Tibial artery (tissue), 4 donors: ENCODE measurements at regions not wholly inside any gene's neighbourhood (a gene's known extent, or its start where the extent isn't known, plus 50 kb on each side); places are given as distances from the start of the nearest gene placed in this dataset.

Experiments used
- DNase-seq, 2 donors: peaks; one replicate each; pipeline ENCODE4 v3.0.0-alpha.2; 2019
- H3K27ac ChIP-seq, 2 donors: fragments of 200-600 bp; sonication (generic) in 1 of 2; 1 replicate in 1 of 2; 2 replicates in 1 of 2; pipeline ENCODE4 v1.5.1; 2018 to 2019; ENCODE audit warnings: mild to moderate bottlenecking in 1 of 2
- H3K27me3 ChIP-seq, 2 donors: fragments of 200-600 bp; sonication (generic) in 1 of 2; one replicate each; pipeline versions ENCODE4 v1.5.1 to v1.6.0; 2016 to 2019
- H3K36me3 ChIP-seq, 3 donors: fragments of 200-600 bp; sonication (generic) in 2 of 3; one replicate each; pipeline ENCODE4 v1.5.1; 2016 to 2019; ENCODE audit warnings: mild to moderate bottlenecking in 2 of 3
- H3K4me1 ChIP-seq, 4 donors: fragments of 200-600 bp; sonication (generic) in 2 of 4; 1 replicate in 3 of 4; 2 replicates in 1 of 4; pipeline ENCODE4 v1.5.1; 2016 to 2019
- H3K4me3 ChIP-seq, 2 donors: fragments of 200-600 bp; sonication (generic) in 1 of 2; 1 replicate in 1 of 2; 2 replicates in 1 of 2; pipeline ENCODE4 v1.5.1; 2018 to 2019; ENCODE audit warnings: mild to moderate bottlenecking in 2 of 2
- H3K9me3 ChIP-seq, 3 donors: fragments of 200-600 bp; sonication (generic) in 1 of 3; one replicate each; pipeline ENCODE4 v1.5.1; 2016 to 2019
- CTCF ChIP-seq, 2 experiments: fragments of 200-600 bp in 1 of 2; fragments of 450-650 bp in 1 of 2; IDR thresholded peaks; one replicate each; pipeline ENCODE4 v1.5.1; 2017 to 2019; ENCODE audit warnings: antibody characterized with exemption in 2 of 2, mild to moderate bottlenecking in 1 of 2, moderate library complexity in 1 of 2
- intact Hi-C: fragments of 100-400 bp; cut with DNase I; formaldehyde crosslinking; loops from one replicate; pipeline ENCODE4 v1.15.0; 2023; ENCODE audit warnings: low total_unique reads

DNA sequence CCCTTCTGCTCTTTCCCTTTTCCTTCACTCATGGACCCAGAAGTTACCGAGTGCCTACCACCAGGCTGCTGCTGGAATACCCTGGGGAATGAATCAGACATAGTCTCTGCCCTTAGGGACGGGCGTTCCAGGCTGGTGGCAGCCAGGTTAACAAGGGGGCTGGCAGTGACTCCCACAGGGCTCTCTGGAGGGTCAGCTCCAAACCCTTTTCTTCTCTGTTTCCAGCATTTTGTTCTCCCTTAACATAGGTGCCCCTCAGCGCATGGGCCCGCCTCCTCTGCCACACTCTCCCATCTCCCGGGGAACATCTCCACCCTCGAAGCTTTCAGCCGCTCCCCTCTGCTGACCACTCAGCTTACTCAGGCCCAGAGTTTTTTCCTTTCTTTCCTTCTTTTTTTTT is 62.9 kb upstream of the LRP8 start:
- H3K27ac ChIP-seq: no peak overlapping the region
- H3K9me3 ChIP-seq: no peaks in the 10 kb centered on the region
- TF ChIP-seq CTCF (IDR thresholded peaks at IDR 0.05): no peak
- H3K4me1 ChIP-seq: no peaks in the 10 kb centered on the region
- intact Hi-C loops: no loop called here
- no peak for DNase-seq
- no peak overlapping the region for H3K4me3 ChIP-seq
- H3K36me3 ChIP-seq: no peaks in the 10 kb centered on the region
- peaks cover 0 to under 1% of the 10 kb centered on the region in 2 donors for H3K27me3 ChIP-seq

DNA sequence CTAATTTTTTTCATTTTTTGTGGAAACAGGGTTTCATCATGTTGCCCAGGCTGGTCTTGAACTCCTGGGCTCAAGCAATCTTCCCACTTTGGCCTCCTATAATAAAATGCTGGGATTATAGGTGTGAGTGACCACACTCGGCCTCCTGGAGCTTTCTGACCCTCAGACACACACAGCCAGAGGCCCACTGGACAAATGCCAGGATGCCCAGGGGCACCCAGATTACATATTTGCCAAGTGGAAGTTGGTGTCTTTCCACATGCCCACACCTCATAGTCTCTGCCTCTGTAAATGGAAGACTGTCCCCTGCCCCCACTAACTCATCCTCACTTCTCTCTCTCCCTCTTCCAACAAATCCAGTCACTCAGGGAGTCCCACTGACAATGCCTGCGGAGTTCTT is 63.4 kb upstream of the LRP8 start:
- H3K36me3 ChIP-seq: no peaks in the 10 kb centered on the region
- H3K27ac ChIP-seq: no peak overlapping the region
- H3K9me3 ChIP-seq: no peaks in the 10 kb centered on the region
- H3K4me3 ChIP-seq: no peak overlapping the region
- TF ChIP-seq CTCF (IDR thresholded peaks at IDR 0.05): no peak
- H3K27me3 ChIP-seq: peaks cover 0 to 6% of the 10 kb centered on the region in 2 donors
- H3K4me1 ChIP-seq: no peaks in the 10 kb centered on the region
- no peak for DNase-seq
- intact Hi-C loops: no loop called here

GRCh38 chr1:53391982-53392381 is 64.1 kb upstream of the LRP8 start:
- DNase-seq: no peak
- no peak overlapping the region for H3K4me3 ChIP-seq
- intact Hi-C loops: no loop called here
- no peak for TF ChIP-seq CTCF (IDR thresholded peaks at IDR 0.05)
- no peaks in the 10 kb centered on the region for H3K9me3 ChIP-seq
- H3K36me3 ChIP-seq: no peaks in the 10 kb centered on the region
- peaks cover 0 to 12% of the 10 kb centered on the region in 2 donors for H3K27me3 ChIP-seq
- no peaks in the 10 kb centered on the region for H3K4me1 ChIP-seq
- no peak overlapping the region for H3K27ac ChIP-seq

GRCh38 chr1:53392460-53392859 is 64.6 kb upstream of the LRP8 start:
- DNase-seq: no peak
- no peak for TF ChIP-seq CTCF (IDR thresholded peaks at IDR 0.05)

DNA sequence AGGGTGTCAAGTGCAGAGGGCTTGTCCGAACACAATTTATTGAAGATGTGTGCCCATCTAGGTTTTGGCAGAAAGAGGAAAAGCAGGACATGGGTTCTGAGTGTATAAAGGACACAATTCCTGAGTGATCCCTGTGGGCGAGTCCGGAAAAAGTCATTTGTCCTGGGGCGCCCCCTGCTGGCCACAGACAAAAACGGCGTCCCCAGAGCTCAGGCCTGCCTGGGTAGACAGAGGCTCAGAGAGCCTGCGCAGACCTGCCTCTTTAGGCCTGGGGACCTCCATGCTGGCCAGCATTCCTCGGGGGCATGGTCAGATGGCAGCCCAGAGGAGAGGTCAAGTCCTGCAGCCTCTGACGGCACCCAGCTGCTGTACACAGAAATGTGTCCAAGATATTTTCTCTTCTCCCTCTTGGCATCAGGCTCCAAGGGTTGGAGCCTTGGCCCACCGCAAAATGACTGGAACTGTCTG is 65.5 kb upstream of the LRP8 start:
- H3K4me1 ChIP-seq: no peaks in the 10 kb centered on the region
- no peak overlapping the region for H3K4me3 ChIP-seq
- H3K27me3 ChIP-seq: peaks cover 0 to 17% of the 10 kb centered on the region in 2 donors
- no peaks in the 10 kb centered on the region for H3K36me3 ChIP-seq
- intact Hi-C loops: no loop called here
- TF ChIP-seq CTCF (IDR thresholded peaks at IDR 0.05): peak; percentile 90 to 95
- DNase-seq: peak; percentile 57 to 84
- H3K27ac ChIP-seq: no peak overlapping the region
- no peaks in the 10 kb centered on the region for H3K9me3 ChIP-seq

More at GRCh38 chr1:53392460-53392859, 64.6 kb upstream of the LRP8 start:
- no peaks in the 10 kb centered on the region for H3K9me3 ChIP-seq
- H3K4me1 ChIP-seq: no peaks in the 10 kb centered on the region
- peaks cover 0 to 17% of the 10 kb centered on the region in 2 donors for H3K27me3 ChIP-seq
- no peaks in the 10 kb centered on the region for H3K36me3 ChIP-seq
- H3K27ac ChIP-seq: no peak overlapping the region
- no peak overlapping the region for H3K4me3 ChIP-seq
- intact Hi-C loops: no loop called here

DNA sequence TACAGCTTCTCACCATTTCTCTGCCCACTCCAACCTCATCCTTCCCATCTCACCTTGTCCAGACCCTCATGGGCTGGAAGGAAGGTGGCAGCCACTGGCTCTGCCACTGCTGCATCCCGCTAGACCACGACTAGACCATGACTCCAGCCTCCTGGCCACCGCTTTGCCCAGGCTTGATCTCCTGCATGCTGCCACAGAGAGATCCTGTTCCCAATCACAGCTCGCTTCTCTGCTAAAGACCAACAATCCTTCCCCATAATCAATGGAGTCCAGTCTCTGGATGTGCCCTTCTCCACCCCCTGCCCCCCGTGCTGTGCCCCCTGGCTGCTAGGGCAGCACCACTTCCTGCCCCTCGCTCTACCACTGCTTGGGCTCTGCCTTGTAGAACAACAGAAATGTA is 64.9 kb upstream of the DMRTB1 start:
- Histone ChIP-seq H3K4me3 (no peak overlapping the region), H3K4me1 (no peaks in the 10 kb centered on the region), H3K36me3 (no peaks in the 10 kb centered on the region), H3K27ac (no peak overlapping the region), H3K9me3 (no peaks in the 10 kb centered on the region), H3K27me3 (peaks cover 0 to 17% of the 10 kb centered on the region in 2 donors)
- peak in 1 of 2 donors; percentile 42 for DNase-seq
- intact Hi-C loops: loop anchor here (1.0 kb wide), 1 partner anchor 116 kb away; no protein-coding TSS in a partner anchor
- no peak for TF ChIP-seq CTCF (IDR thresholded peaks at IDR 0.05)
